WTC11 (cell line): ENCODE measurements at regions not wholly inside any gene's neighbourhood (a gene's known extent, or its start where the extent isn't known, plus 50 kb on each side); places are given as distances from the start of the nearest gene placed in this dataset.

Experiments used
- ATF1 ChIP-seq: sonication (generic); formaldehyde crosslinking; IDR thresholded peaks from 2 replicates; pipeline ENCODE4 v1.8.1; 2023; ENCODE audit warnings: mild to moderate bottlenecking, moderate library complexity, missing genetic modification reagents
- ATF6 ChIP-seq: sonication (generic); formaldehyde crosslinking; IDR thresholded peaks from 2 replicates; pipeline ENCODE4 v1.8.1; 2023; ENCODE audit warnings: mild to moderate bottlenecking, missing genetic modification reagents
- E2F4 ChIP-seq: sonication (generic); formaldehyde crosslinking; IDR thresholded peaks from 2 replicates; pipeline ENCODE4 v1.8.1; 2022; ENCODE audit warnings: low read depth, mild to moderate bottlenecking, moderate library complexity, missing genetic modification reagents, borderline replicate concordance
- E2F5 ChIP-seq: sonication (generic); formaldehyde crosslinking; IDR thresholded peaks from 2 replicates; pipeline ENCODE4 v1.8.1; 2022; ENCODE audit warnings: mild to moderate bottlenecking, moderate library complexity, missing genetic modification reagents
- FOXP4 ChIP-seq: sonication (generic); formaldehyde crosslinking; IDR thresholded peaks from 2 replicates; pipeline ENCODE4 v1.8.0; 2022; ENCODE audit warnings: mild to moderate bottlenecking, missing genetic modification reagents
- IRF1 ChIP-seq: sonication (generic); formaldehyde crosslinking; IDR thresholded peaks from 2 replicates; pipeline ENCODE4 v1.8.0; 2023; ENCODE audit warnings: missing genetic modification reagents
- NFE2L1 ChIP-seq: sonication (generic); formaldehyde crosslinking; IDR thresholded peaks from 2 replicates; pipeline ENCODE4 v1.8.1; 2023; ENCODE audit warnings: missing genetic modification reagents
- NFYB ChIP-seq: sonication (generic); formaldehyde crosslinking; conservative IDR thresholded peaks from 2 replicates; pipeline ENCODE4 v1.8.0; 2022; ENCODE audit warnings: low read depth, missing genetic modification reagents
- ZBTB21 ChIP-seq: sonication (generic); formaldehyde crosslinking; IDR thresholded peaks from 2 replicates; pipeline ENCODE4 v1.8.1; 2023; ENCODE audit warnings: mild to moderate bottlenecking, missing genetic modification reagents, borderline replicate concordance
- ZNF138 ChIP-seq: sonication (generic); formaldehyde crosslinking; conservative IDR thresholded peaks from 2 replicates; pipeline ENCODE4 v1.8.1; 2022; ENCODE audit warnings: mild to moderate bottlenecking, moderate library complexity, missing genetic modification reagents
- TF ChIP-seq, protein P1 (sequence below): fragments of 250-450 bp; sonication (Bioruptor Pico); IDR thresholded peaks from 2 replicates; pipeline ENCODE4 v1.9.0; 2021; ENCODE audit warnings: mild to moderate bottlenecking
- TF ChIP-seq, protein P2 (sequence below): fragments of 250-450 bp; sonication (Bioruptor Pico); IDR thresholded peaks from 2 replicates; pipeline ENCODE4 v1.8.0; 2021; ENCODE audit warnings: mild to moderate bottlenecking
- TF ChIP-seq, protein P3 (sequence below): sonication (generic); formaldehyde crosslinking; IDR thresholded peaks from 2 replicates; pipeline ENCODE4 v1.8.0; 2022; ENCODE audit warnings: missing genetic modification reagents
- TF ChIP-seq, protein P4 (sequence below): sonication (generic); formaldehyde crosslinking; IDR thresholded peaks from 2 replicates; pipeline ENCODE4 v1.8.0; 2022; ENCODE audit warnings: mild to moderate bottlenecking, missing genetic modification reagents

DNA sequence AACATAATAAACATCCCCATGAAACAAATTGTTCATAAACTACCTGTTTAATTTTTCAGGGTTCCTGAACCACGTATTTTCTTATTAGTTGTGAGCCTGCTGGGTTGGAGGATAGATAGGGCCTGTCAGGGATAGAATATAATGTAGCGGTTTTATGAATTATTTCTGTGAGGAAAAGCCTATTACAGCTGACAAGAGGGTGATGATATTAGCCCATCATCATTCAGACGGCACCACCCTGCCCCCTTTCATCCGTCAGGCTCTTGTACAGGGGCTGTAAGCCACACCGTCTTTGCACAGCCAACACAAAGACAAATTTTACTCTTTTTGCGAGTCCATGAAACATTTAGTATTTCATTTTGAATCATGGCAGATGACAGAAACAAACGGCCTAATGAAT lies 335.3 kb upstream of the TMCO5A start (continued):
- TF ChIP-seq, protein P1, sequence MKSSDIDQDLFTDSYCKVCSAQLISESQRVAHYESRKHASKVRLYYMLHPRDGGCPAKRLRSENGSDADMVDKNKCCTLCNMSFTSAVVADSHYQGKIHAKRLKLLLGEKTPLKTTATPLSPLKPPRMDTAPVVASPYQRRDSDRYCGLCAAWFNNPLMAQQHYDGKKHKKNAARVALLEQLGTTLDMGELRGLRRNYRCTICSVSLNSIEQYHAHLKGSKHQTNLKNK (CRISPR knock-in tag) = no peak
- TF ChIP-seq ATF1 (CRISPR knock-in tag) (no peak), ATF6 (no peak), IRF1 (CRISPR knock-in tag) (no peak), NFE2L1 (CRISPR knock-in tag) (no peak), E2F5 (no peak), E2F4 (CRISPR knock-in tag) (no peak), NFYB (CRISPR knock-in tag) (no peak), FOXP4 (CRISPR knock-in tag) (no peak), ZBTB21 (CRISPR knock-in tag) (no peak), ZNF138 (no peak)
- TF ChIP-seq, protein P2, sequence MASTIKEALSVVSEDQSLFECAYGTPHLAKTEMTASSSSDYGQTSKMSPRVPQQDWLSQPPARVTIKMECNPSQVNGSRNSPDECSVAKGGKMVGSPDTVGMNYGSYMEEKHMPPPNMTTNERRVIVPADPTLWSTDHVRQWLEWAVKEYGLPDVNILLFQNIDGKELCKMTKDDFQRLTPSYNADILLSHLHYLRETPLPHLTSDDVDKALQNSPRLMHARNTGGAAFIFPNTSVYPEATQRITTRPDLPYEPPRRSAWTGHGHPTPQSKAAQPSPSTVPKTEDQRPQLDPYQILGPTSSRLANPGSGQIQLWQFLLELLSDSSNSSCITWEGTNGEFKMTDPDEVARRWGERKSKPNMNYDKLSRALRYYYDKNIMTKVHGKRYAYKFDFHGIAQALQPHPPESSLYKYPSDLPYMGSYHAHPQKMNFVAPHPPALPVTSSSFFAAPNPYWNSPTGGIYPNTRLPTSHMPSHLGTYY (CRISPR knock-in tag) = no peak
- TF ChIP-seq, protein P3, sequence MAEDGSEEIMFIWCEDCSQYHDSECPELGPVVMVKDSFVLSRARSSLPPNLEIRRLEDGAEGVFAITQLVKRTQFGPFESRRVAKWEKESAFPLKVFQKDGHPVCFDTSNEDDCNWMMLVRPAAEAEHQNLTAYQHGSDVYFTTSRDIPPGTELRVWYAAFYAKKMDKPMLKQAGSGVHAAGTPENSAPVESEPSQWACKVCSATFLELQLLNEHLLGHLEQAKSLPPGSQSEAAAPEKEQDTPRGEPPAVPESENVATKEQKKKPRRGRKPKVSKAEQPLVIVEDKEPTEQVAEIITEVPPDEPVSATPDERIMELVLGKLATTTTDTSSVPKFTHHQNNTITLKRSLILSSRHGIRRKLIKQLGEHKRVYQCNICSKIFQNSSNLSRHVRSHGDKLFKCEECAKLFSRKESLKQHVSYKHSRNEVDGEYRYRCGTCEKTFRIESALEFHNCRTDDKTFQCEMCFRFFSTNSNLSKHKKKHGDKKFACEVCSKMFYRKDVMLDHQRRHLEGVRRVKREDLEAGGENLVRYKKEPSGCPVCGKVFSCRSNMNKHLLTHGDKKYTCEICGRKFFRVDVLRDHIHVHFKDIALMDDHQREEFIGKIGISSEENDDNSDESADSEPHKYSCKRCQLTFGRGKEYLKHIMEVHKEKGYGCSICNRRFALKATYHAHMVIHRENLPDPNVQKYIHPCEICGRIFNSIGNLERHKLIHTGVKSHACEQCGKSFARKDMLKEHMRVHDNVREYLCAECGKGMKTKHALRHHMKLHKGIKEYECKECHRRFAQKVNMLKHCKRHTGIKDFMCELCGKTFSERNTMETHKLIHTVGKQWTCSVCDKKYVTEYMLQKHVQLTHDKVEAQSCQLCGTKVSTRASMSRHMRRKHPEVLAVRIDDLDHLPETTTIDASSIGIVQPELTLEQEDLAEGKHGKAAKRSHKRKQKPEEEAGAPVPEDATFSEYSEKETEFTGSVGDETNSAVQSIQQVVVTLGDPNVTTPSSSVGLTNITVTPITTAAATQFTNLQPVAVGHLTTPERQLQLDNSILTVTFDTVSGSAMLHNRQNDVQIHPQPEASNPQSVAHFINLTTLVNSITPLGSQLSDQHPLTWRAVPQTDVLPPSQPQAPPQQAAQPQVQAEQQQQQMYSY (CRISPR knock-in tag) = no peak
- TF ChIP-seq, protein P4, sequence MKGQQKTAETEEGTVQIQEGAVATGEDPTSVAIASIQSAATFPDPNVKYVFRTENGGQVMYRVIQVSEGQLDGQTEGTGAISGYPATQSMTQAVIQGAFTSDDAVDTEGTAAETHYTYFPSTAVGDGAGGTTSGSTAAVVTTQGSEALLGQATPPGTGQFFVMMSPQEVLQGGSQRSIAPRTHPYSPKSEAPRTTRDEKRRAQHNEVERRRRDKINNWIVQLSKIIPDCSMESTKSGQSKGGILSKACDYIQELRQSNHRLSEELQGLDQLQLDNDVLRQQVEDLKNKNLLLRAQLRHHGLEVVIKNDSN (CRISPR knock-in tag) = no peak
